ENCODE measurements at regions not wholly inside any gene's neighbourhood (a gene's known extent, or its start where the extent isn't known, plus 50 kb on each side); places are given as distances from the start of the nearest gene placed in this dataset.

DNA sequence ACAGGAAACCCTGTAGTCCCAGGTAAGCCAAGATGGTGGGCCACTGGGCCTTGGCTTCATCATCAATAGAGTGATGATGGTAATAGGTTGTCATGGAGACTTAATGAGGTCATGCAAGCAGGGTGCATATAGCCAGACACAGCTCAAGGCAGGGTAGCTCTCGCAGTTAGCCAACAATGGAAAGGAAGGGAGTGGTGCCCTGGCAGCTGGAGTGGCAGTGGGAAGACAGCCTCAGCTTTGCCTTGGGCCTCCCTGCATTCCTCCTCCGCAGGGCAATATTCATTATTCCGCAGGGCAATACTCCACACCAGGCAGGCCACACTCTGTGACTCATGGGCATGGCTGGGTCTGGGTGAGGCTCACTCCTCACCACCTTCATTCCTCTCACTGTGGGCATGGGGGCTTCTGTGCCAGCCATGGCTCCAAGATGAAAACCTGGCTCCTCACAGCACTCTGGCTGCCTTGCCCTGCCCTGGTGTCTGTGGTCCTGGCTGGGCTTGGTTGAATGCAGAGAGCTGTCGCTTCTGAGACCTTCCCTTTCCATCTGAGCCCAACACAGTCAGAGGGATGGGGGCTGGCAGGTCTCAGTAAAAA is 163.1 kb upstream of the PMEPA1 start:
- H3K4me3 ChIP-seq (ENCODE audit: insufficient read depth, low read length, poor library complexity, severe bottlenecking): no peak overlapping the region
- no peak overlapping the region for H3K9ac ChIP-seq (ENCODE audit: low read length)
- H3K4me2 ChIP-seq (ENCODE audit: low read depth, low read length, poor library complexity, severe bottlenecking): no peak overlapping the region
- TF ChIP-seq EZH2phosphoT487 (conservative IDR thresholded peaks at IDR 0.05; ENCODE audit: low read length): no peak
- no peak for TF ChIP-seq CTCF (IDR thresholded peaks at IDR 0.05; ENCODE audit: insufficient read depth, low read length, poor library complexity, severe bottlenecking)
- no peaks in the 10 kb centered on the region for H3K9me3 ChIP-seq (ENCODE audit: insufficient read depth, low read length)
- no peaks in the 10 kb centered on the region for H4K20me1 ChIP-seq (ENCODE audit: low read depth, low read length)
- H3K27ac ChIP-seq (ENCODE audit: low read depth, low read length): no peak overlapping the region
- no peaks in the 10 kb centered on the region for H3K36me3 ChIP-seq (ENCODE audit: low read length)
- H3F3A ChIP-seq (ENCODE audit: insufficient read depth): no peaks in the 10 kb centered on the region
- H3K79me2 ChIP-seq (ENCODE audit: insufficient read depth, low read length): no peaks in the 10 kb centered on the region
- no peaks in the 10 kb centered on the region for H3K27me3 ChIP-seq (ENCODE audit: low read length)
- H3K9me2 ChIP-seq (replicated peaks; ENCODE audit: insufficient read depth, low read length): no peaks in the 10 kb centered on the region
- no peak overlapping the region for H2AFZ ChIP-seq (ENCODE audit: low read depth, low read length, severe bottlenecking)

- Histone ChIP-seq H3K9ac (ENCODE audit: low read length) (no peak overlapping the region), H3K27ac (ENCODE audit: low read depth, low read length) (no peak overlapping the region), H3K4me3 (ENCODE audit: insufficient read depth, low read length, poor library complexity, severe bottlenecking) (no peak overlapping the region), H2AFZ (ENCODE audit: low read depth, low read length, severe bottlenecking) (no peak overlapping the region), H3K4me2 (ENCODE audit: low read depth, low read length, poor library complexity, severe bottlenecking) (no peak overlapping the region), H3K9me2 (replicated peaks; ENCODE audit: insufficient read depth, low read length) (no peaks in the 10 kb centered on the region), H3F3A (ENCODE audit: insufficient read depth) (no peaks in the 10 kb centered on the region), H3K9me3 (ENCODE audit: insufficient read depth, low read length) (no peaks in the 10 kb centered on the region), H3K27me3 (ENCODE audit: low read length) (no peaks in the 10 kb centered on the region), H3K79me2 (ENCODE audit: insufficient read depth, low read length) (no peaks in the 10 kb centered on the region), H4K20me1 (ENCODE audit: low read depth, low read length) (no peaks in the 10 kb centered on the region), H3K36me3 (ENCODE audit: low read length) (no peaks in the 10 kb centered on the region)
- TF ChIP-seq EZH2phosphoT487 (conservative IDR thresholded peaks at IDR 0.05; ENCODE audit: low read length) (no peak), CTCF (IDR thresholded peaks at IDR 0.05; ENCODE audit: insufficient read depth, low read length, poor library complexity, severe bottlenecking) (no peak)
These were observed 161.4 kb upstream of the PMEPA1 start for GRCh38 chr20:57871237-57871632.

DNA sequence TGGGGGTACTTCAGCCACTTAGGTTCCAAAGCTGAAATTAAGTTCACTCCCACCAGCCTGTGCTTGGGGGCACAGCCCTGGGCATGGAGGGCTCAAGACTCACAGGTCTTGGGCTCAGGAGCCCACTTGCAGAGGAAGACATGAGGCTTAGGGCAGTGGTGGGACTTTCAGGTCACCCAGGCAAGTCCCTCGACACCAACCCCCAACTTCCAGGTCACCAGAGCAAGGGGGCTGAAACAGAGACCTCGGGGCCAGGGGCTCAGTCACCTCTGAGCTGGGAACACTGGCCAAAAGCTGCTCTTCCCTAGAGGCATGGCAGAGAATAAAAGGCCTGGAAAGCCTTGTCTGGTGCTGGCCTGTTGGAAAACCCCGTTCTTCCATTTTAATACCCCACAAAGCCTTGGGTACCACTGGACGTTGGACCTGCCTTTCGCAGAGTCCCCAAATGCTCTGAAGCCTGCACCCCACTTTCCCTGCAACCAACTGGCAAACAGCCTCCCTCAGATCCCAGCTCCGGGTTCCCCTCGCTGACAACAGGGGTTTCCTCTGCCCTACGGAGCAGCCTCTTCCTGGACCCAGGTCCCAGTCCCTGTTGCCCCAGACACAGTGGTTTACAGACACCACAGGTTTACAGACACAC is 160.9 kb upstream of the PMEPA1 start:
- Histone ChIP-seq H3K27me3 (ENCODE audit: low read length) (no peaks in the 10 kb centered on the region), H3K4me3 (ENCODE audit: insufficient read depth, low read length, poor library complexity, severe bottlenecking) (no peak overlapping the region), H3K9ac (ENCODE audit: low read length) (no peak overlapping the region), H3F3A (ENCODE audit: insufficient read depth) (no peaks in the 10 kb centered on the region), H3K27ac (ENCODE audit: low read depth, low read length) (no peak overlapping the region), H3K4me2 (ENCODE audit: low read depth, low read length, poor library complexity, severe bottlenecking) (no peak overlapping the region), H2AFZ (ENCODE audit: low read depth, low read length, severe bottlenecking) (no peak overlapping the region), H3K9me2 (replicated peaks; ENCODE audit: insufficient read depth, low read length) (no peaks in the 10 kb centered on the region), H3K79me2 (ENCODE audit: insufficient read depth, low read length) (no peaks in the 10 kb centered on the region), H3K9me3 (ENCODE audit: insufficient read depth, low read length) (no peaks in the 10 kb centered on the region), H4K20me1 (ENCODE audit: low read depth, low read length) (no peaks in the 10 kb centered on the region), H3K36me3 (ENCODE audit: low read length) (no peaks in the 10 kb centered on the region)
- TF ChIP-seq EZH2phosphoT487 (conservative IDR thresholded peaks at IDR 0.05; ENCODE audit: low read length) (no peak), CTCF (IDR thresholded peaks at IDR 0.05; ENCODE audit: insufficient read depth, low read length, poor library complexity, severe bottlenecking) (no peak)
